GM06990 (cell line): ENCODE measurements at regions not wholly inside any gene's neighbourhood (a gene's known extent, or its start where the extent isn't known, plus 50 kb on each side); places are given as distances from the start of the nearest gene placed in this dataset.

Experiments used
- DNase-seq: peaks from one replicate; pipeline ENCODE4 v3.0.0-alpha.2; 2011; ENCODE audit not compliant: insufficient read length; ENCODE audit errors: extremely low read depth
- H3K27me3 ChIP-seq: replicated peaks from 2 replicates; pipeline ENCODE4 v1.6.0; 2011; ENCODE audit warnings: low read length; ENCODE audit not compliant: control insufficient read depth, insufficient read depth
- H3K36me3 ChIP-seq: 2 replicates; pipeline ENCODE4 v1.5.1; 2011; ENCODE audit warnings: low read length; ENCODE audit not compliant: control insufficient read depth, insufficient read depth
- H3K4me3 ChIP-seq: replicated peaks from 2 replicates; pipeline ENCODE4 v1.5.1; 2011; ENCODE audit warnings: low read depth, mild to moderate bottlenecking, control low read depth, low read length
- TF ChIP-seq, protein P1 (sequence below): IDR thresholded peaks from 2 replicates; pipeline ENCODE4 v1.5.1; 2011; ENCODE audit warnings: low read length, control low read depth, mild to moderate bottlenecking, inconsistent platforms; ENCODE audit not compliant: insufficient read depth, poor library complexity, severe bottlenecking

DNA sequence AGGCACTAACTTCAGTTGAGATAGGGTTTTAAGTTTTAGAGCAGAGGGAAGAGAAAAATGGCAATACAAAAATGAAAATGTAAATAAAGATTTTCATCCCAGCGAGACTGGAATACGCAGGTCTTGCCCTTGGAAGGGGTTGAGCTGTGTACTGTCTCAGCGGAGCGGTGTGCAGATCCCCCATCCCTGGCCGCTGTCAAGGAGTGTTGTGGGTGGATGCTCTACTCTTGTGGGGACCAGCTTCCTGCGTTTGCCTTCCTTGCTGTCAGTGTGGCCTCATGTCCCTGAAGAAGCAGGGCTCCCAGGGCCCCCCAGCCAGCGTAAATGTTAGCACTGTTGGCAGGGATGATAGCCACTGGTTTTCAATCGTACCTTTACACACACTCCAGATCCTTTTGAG, 249.7 kb upstream of the PITRM1 start:
- no peak for DNase-seq
- TF ChIP-seq, protein P1, sequence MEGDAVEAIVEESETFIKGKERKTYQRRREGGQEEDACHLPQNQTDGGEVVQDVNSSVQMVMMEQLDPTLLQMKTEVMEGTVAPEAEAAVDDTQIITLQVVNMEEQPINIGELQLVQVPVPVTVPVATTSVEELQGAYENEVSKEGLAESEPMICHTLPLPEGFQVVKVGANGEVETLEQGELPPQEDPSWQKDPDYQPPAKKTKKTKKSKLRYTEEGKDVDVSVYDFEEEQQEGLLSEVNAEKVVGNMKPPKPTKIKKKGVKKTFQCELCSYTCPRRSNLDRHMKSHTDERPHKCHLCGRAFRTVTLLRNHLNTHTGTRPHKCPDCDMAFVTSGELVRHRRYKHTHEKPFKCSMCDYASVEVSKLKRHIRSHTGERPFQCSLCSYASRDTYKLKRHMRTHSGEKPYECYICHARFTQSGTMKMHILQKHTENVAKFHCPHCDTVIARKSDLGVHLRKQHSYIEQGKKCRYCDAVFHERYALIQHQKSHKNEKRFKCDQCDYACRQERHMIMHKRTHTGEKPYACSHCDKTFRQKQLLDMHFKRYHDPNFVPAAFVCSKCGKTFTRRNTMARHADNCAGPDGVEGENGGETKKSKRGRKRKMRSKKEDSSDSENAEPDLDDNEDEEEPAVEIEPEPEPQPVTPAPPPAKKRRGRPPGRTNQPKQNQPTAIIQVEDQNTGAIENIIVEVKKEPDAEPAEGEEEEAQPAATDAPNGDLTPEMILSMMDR = no peak
- Histone ChIP-seq H3K27me3 (no peaks in the 10 kb centered on the region; the same call in 1 of the 2 replicates), H3K4me3 (no peak overlapping the region), H3K36me3 (no peaks in the 10 kb centered on the region)

DNA sequence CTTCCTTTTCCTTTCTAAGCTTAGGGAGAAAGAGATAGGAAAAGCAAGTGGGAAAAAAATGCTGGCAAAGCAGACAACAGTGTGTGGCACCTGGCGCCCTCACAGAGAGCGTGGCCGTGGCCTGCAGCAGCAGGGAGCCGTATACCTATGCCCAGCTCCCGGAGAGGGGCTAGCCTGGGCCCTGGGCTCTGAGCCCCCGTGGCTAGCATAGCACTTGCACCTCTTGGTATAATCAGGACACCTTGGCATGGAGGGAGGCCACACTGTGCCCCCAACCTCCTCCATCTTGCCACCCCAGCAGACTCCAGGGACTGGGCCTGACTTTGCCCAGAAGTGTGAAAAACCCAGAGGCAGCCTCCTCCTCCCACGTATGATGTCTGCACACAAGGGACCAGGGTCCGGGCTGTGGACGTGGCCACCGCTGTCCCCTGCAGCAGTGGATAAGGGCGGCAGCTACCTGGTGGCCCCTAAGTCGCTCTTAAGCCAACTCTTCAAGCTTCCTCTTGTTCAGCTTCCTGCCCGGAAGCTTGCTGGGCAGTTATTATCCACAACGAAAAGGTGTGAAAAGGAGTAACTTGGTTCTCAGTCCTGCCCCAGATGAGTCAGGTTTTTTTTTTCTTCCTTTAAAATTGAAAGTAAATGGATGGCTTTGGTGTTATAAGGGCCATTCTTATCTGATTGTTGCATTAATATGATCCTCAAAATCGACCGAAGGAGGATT, 249.1 kb upstream of the PITRM1 start:
- TF ChIP-seq, protein P1 = no peak
- H3K36me3 ChIP-seq = no peaks in the 10 kb centered on the region
- DNase-seq = no peak

DNA sequence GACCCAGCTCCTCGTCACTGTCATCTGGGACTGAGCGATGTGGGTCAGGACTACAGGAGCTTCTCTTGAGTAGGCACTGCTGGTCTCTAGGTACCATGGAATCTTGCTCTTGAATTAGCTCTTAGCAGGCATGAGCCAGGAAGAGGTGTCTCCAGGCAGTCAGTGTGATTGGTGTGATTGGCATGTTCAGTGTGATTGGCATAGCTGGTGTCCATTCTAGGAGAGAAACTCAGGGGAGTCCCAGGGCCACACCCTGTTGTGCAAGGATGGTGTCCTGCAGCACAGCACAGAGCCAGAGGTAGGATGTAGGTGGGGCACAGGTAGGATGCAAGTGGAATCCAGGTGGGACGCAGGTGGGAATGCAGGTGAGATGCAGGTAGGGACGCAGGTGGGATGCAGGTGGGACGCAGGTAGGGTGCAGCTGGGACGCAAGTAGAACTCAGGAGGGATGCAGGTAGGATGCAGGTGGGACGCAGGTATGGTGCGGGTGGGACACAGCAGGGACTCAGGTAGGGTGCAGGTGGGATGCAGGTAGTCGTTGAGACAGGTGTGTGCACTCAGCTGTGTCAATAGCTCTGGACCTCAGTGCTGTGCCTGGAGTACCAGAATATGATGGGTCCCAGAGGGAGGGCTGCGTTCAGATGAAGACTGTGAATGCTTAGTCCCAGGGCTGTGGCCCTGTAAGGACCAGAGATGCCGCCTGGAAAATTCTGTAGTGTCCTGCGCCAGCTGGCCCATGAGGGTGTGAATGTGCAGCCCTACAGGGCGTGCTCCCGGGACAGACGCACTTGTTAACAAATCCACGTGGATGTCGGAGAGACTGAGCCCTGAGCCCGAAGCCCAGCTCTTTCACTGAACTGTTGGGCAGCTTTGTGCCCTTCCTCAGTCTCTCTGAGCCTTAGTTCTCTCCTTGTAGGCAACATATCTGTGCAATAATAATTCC, 248.2 kb upstream of the PITRM1 start:
- Histone ChIP-seq H3K36me3 (no peaks in the 10 kb centered on the region), H3K27me3 (no peaks in the 10 kb centered on the region; the same call in 1 of the 2 replicates), H3K4me3 (no peak overlapping the region)
- TF ChIP-seq, protein P1 = no peak
- DNase-seq = no peak

More for the DNA sequence above, 249.1 kb upstream of the PITRM1 start:
- H3K27me3 ChIP-seq = no peaks in the 10 kb centered on the region; the same call in 1 of the 2 replicates
- H3K4me3 ChIP-seq = no peak overlapping the region

DNA sequence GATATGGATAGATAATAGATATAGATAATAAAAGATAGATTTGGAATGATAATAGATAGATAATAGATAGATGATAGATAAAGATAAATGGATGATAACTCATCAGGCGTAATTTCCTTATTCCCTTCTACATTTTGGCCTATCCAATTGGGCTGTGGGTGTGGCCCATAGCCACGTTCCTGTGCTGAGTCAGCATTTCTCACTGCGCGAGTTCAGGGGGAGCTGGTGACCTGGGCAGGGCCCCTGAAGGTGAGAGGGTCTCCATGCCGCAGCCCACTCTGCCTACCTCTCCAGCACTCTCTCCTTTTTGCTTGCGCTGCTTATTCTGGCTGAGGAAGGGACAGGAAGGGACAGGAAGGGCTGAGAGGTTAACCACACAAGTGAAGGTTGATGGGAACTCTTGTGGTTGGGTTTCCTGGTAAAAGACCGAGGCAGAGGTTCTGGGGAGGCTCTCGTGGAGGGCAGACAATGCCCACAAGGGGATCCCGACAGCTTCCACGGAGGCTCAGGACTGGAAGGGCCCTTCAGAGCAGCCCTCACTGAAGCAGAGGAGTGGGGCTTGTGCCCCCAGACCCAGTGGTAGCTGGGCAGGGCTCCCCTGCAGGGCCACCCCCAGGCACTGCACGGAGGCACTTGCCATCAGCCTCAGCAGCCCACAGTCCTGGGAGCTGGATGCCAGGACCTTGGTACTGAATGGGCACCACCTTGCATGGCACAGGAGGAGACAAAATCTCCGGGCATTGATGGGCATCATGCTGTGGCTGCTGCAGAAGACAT, 247.3 kb upstream of the PITRM1 start:
- Histone ChIP-seq H3K4me3 (no peak overlapping the region), H3K27me3 (no peaks in the 10 kb centered on the region; the same call in 1 of the 2 replicates), H3K36me3 (no peaks in the 10 kb centered on the region)
- no peak for DNase-seq
- TF ChIP-seq, protein P1 = no peak

DNA sequence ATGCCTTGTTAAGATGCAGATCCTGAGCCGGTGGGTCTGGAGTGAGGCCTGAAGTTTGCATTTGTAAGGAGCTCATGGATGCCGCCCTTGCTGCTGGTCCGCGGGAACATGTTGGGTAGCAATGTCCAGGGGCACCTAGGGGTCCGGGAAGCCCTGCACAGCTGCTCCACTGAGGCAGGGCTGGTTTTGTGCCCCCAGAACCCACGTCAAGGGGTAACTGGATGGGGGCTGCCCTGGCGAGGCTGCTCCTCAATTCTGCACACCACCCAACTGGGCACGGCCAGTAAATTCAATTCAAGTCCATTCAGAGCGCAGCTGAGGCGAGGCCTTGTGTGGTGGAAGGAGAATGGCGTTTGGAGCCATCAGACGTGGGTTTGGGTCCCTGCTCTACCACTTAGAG, 246.3 kb upstream of the PITRM1 start:
- Histone ChIP-seq H3K4me3 (no peak overlapping the region), H3K27me3 (no peaks in the 10 kb centered on the region), H3K36me3 (no peaks in the 10 kb centered on the region)
- TF ChIP-seq, protein P1 = no peak
- no peak for DNase-seq
